Astrocyte of the cerebellum (primary cell): ENCODE measurements at regions not wholly inside any gene's neighbourhood (a gene's known extent, or its start where the extent isn't known, plus 50 kb on each side); places are given as distances from the start of the nearest gene placed in this dataset.

Experiments
- DNase-seq: peaks from one replicate; pipeline ENCODE4 v3.0.0-alpha.2; 2011; ENCODE audit warnings: low read depth
- H3K4me3 ChIP-seq: 2 replicates; pipeline ENCODE4 v1.5.1; 2011; ENCODE audit warnings: mild to moderate bottlenecking, low read depth, low read length, moderate library complexity
- in situ Hi-C: cut with HindIII; loops from 2 replicates; pipeline ENCODE4 v1.10.0; 2017; ENCODE audit warnings: low sequenced_read_pairs
- TF ChIP-seq, protein P1 (sequence below): IDR thresholded peaks from 2 replicates; pipeline ENCODE4 v1.5.1; 2012; ENCODE audit warnings: low read length, low read depth, moderate library complexity, mild to moderate bottlenecking; ENCODE audit errors: missing control alignments

DNA sequence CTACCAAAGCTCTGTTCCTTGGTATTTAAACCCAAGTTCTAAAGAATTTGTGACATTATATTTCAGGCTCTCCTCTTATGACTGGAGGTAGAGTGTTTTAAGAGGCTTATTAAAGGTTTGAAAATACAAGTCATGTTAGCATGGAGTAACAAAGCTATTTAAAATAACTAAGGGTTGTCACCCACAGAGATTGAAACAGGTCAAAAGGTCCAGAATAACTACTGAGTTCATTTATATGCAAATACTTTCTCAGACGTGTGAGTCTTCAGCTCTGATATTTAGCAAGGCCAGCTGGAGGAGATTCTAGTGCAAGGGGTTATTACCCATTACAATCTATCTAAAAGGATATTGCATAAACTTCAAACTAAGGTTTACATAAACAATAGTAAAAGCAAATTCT, 1538.8 kb upstream of the CDH8 start:
- no peak overlapping the region for H3K4me3 ChIP-seq
- DNase-seq, result no peak
- TF ChIP-seq, protein P1, sequence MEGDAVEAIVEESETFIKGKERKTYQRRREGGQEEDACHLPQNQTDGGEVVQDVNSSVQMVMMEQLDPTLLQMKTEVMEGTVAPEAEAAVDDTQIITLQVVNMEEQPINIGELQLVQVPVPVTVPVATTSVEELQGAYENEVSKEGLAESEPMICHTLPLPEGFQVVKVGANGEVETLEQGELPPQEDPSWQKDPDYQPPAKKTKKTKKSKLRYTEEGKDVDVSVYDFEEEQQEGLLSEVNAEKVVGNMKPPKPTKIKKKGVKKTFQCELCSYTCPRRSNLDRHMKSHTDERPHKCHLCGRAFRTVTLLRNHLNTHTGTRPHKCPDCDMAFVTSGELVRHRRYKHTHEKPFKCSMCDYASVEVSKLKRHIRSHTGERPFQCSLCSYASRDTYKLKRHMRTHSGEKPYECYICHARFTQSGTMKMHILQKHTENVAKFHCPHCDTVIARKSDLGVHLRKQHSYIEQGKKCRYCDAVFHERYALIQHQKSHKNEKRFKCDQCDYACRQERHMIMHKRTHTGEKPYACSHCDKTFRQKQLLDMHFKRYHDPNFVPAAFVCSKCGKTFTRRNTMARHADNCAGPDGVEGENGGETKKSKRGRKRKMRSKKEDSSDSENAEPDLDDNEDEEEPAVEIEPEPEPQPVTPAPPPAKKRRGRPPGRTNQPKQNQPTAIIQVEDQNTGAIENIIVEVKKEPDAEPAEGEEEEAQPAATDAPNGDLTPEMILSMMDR, result no peak
- in situ Hi-C loops, result no loop called here

DNA sequence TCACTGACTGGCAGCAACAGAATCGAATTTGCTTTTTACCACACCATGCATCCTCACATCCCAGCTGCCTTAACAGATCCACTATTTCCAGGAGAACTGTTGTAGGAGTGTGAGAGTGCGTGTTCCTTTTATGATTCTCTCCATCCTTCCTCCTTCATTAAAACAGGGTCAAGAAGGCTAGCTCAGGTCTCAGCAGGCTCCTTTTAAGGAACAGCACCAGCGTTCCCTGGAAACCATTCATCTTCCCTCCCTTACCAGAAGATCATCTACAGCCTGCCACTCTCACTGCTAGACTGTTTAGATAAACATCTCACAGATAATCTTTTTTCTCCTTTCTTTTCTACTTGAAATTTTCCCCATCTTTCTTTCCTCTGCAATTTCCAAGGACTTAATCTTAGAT, 1531.9 kb upstream of the CDH8 start:
- DNase-seq, result no peak
- TF ChIP-seq, protein P1, result no peak
- H3K4me3 ChIP-seq, result no peak overlapping the region
- in situ Hi-C loops, result no loop called here

DNA sequence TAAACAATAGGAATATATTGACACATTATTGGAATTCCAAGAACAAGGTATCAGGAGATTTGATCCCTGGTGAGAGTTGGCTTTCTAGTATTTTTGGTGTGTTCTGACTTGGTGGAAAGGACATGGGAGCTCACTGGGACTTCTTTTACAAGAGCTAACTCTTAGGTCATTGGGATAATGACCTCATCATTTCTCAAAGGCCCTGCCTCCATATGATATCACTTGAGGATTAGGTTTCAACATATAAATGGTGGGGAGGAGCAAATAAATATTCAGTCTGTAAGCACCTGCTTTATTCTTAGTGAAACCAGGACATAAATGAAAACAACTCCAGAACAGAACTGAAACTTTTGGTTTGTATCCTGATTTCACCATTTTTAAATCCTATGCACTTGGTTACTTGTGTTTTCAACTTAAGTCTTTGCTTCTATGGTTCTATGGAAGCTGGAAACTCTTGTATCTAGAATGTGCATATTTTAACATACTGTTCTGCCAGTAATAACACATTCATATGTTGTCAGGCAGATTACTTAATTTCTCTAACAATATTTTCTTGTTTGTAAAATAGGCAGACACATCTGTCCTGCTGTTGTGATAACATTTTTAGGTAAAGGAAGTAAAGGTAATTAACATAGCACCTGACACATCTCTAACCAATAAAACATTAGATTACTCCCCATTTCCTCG, 1527.7 kb upstream of the CDH8 start:
- TF ChIP-seq, protein P1, result no peak

DNA sequence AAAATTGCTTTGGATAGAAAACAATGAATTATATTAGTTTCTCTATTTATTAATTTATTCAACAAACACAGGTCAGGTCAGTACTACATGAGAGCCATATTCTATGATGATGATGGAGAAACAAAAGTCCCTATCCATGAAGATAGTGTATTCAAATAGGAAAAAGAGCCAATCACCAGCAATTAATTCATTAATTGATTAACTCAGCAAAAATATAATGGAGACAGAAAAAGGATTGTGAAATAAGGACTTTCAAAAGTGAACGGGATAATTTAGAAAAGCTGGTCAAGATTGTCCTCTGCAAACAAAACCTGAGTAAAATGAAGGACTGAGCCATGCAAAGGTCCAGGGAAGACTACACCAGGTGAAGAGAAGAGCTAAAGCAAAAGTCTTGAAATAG, 1517.7 kb upstream of the CDH8 start:
- H3K4me3 ChIP-seq, result no peak overlapping the region
- in situ Hi-C loops, result no loop called here
- DNase-seq, result no peak
- TF ChIP-seq, protein P1, result no peak

More for the DNA sequence above, 1527.7 kb upstream of the CDH8 start:
- no peak for DNase-seq
- in situ Hi-C loops, result no loop called here
- H3K4me3 ChIP-seq, result no peak overlapping the region

DNA sequence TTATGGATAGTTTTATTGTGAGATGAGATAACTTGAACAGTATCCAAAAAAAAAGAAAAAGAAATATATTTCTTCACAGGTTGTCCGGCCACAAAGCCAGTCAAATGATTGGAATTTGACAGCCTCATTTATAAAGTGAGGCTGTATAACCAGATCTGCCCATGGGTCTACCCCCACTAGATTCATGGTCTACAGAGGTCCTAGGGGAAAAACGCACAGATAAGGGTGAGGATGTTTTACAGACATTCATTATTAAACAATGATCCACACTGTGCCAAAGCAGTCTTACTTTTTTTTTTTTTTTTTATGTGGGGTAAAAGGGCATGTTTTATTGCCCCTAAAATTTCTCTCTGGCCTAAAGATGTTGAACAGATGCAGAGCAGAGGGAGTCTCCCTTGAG, 1503.0 kb upstream of the CDH8 start:
- TF ChIP-seq, protein P1, result no peak
- no peak overlapping the region for H3K4me3 ChIP-seq
- DNase-seq, result no peak
- in situ Hi-C loops, result no loop called here

DNA sequence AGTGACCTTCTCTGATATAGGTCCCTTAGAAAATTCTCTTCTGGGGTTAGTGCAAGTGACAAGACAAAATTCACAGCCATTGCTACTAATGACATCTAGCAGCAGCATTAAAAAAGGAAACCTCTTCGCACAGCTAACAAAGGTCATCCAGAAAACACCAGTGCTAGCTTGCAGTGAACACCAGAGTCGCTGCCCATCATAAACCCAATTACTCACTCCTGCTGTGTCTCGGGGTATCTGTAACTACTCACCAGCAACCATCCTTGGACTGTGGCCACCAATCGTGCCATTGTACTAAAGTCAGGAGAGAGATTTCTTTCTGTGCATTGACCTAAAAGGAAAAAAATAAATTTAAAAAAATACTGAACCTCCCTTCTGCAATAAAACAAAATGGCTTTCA, 1494.7 kb upstream of the CDH8 start:
- H3K4me3 ChIP-seq, result no peak overlapping the region
- no peak for DNase-seq
- TF ChIP-seq, protein P1, result no peak
- in situ Hi-C loops, result no loop called here
